ENCODE measurements at regions not wholly inside any gene's neighbourhood (a gene's known extent, or its start where the extent isn't known, plus 50 kb on each side); places are given as distances from the start of the nearest gene placed in this dataset.

- no peak for TF ChIP-seq RAD21 (conservative IDR thresholded peaks at IDR 0.05 in 1 of 2, IDR thresholded peaks at IDR 0.05 in 1 of 2)
- TF ChIP-seq RFX5 (IDR thresholded peaks at IDR 0.05), result no peak
- TF ChIP-seq BHLHE40 (IDR thresholded peaks at IDR 0.05; ENCODE audit: low read depth, low read length), result no peak
- TF ChIP-seq CTCF (IDR thresholded peaks at IDR 0.05), result no peak
- no peak for TF ChIP-seq ZNF302 (CRISPR knock-in tag; IDR thresholded peaks at IDR 0.05)
- no peak for TF ChIP-seq CEBPB (IDR thresholded peaks at IDR 0.05)
- no peak for TF ChIP-seq GATA3 (IDR thresholded peaks at IDR 0.05; ENCODE audit: borderline replicate concordance)
- no peak for TF ChIP-seq CBX8 (IDR thresholded peaks at IDR 0.05)
- no peak for TF ChIP-seq EP300 (IDR thresholded peaks at IDR 0.05)
- TF ChIP-seq MAX (IDR thresholded peaks at IDR 0.05), result no peak
- TF ChIP-seq ELK1 (IDR thresholded peaks at IDR 0.05; ENCODE audit: low read depth, low read length), result no peak
These were observed 180.5 kb downstream of the CEMIP2 start for GRCh38 chr9:71587576-71588362.

All from A549 (cell line).